ENCODE measurements at regions not wholly inside any gene's neighbourhood (a gene's known extent, or its start where the extent isn't known, plus 50 kb on each side); places are given as distances from the start of the nearest gene placed in this dataset.
"Not testable (repeated sequence)": the region's sequence is repeated elsewhere in the genome, so short reads cannot be mapped to it uniquely, and the experiment has no call there.

- TF ChIP-seq, protein P1, sequence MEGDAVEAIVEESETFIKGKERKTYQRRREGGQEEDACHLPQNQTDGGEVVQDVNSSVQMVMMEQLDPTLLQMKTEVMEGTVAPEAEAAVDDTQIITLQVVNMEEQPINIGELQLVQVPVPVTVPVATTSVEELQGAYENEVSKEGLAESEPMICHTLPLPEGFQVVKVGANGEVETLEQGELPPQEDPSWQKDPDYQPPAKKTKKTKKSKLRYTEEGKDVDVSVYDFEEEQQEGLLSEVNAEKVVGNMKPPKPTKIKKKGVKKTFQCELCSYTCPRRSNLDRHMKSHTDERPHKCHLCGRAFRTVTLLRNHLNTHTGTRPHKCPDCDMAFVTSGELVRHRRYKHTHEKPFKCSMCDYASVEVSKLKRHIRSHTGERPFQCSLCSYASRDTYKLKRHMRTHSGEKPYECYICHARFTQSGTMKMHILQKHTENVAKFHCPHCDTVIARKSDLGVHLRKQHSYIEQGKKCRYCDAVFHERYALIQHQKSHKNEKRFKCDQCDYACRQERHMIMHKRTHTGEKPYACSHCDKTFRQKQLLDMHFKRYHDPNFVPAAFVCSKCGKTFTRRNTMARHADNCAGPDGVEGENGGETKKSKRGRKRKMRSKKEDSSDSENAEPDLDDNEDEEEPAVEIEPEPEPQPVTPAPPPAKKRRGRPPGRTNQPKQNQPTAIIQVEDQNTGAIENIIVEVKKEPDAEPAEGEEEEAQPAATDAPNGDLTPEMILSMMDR (IDR thresholded peaks at IDR 0.05): not testable (repeated sequence)
- not testable (repeated sequence) for TF ChIP-seq POLR2AphosphoS5 (IDR thresholded peaks at IDR 0.05; ENCODE audit: low read depth, low read length); REST (IDR thresholded peaks at IDR 0.05; ENCODE audit: insufficient read depth in 1 of 2, low read depth in 2 of 2, low read length in 1 of 2)
Measured at GRCh38 chrX:35635971-35636370, 162.2 kb upstream of the MAGEB16 start.

All from Panc1 (cell line).